Stimulated activated CD4-positive, alpha-beta T cell treated with anti-CD3 and anti-CD28 coated beads, Interleukin-4, amount 100 ng/mL, for 24 hours (primary cell): ENCODE measurements at regions not wholly inside any gene's neighbourhood (a gene's known extent, or its start where the extent isn't known, plus 50 kb on each side); places are given as distances from the start of the nearest gene placed in this dataset.

Source experiments
- DNase-seq: peaks from one replicate; pipeline ENCODE4 v3.0.0-alpha.2; 2020

DNA sequence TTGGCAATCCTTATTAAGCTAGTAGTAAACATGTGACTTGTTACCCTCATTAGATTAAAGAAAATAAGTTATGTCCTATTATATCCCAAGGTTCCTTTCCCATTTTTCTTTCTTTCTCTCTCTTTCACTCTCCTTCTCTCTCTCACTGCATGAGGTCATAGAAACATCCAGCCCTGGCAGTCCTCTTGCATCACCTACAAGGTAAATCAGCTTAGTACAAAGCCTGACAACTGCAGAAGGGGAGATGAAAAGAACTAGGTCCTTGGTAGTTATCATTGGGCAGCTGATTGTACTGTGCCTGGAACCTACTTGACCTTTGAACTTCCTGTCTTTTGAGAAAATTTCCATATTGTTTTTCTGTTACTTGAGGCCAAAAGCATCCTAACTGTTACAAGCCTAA lies 307.9 kb upstream of the SP8 start:
- no peak for DNase-seq

DNA sequence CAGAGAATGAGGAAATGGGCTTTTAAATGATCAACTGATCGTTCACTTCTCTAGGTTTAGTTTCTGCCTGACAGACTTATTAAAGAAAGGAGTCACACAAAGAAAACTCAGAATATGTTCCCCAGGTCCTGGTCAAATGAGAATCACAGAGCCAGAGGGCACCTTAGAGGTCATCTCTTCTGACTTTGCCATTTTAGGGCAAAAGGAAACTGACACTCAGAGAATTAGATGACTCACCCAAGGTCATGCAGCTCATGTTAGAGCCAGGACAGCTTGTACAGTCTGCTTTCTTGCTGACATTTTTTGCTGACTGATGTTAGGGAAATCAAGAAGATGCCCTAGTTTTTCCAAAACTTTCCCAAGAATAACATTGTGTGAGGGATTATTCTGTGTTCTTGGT lies 312.7 kb upstream of the SP8 start:
- DNase-seq, result no peak

DNA sequence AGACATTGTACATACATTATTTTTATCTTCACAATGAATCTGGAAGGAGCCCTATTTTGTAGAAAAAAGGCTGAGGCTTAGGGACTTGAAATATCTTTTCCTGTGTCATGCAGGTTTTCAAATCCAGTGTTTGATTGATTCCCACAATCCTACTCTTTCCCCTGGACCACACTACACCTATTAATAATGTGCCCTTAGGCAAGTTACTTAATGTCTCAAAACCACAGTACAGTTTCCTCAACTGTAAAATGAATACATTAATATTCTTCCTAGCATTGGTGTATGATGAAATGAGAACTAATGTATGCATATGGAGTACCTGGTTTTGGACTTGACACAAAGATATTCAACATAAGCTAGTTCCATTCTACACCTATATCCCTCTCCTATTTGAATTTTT lies 313.3 kb upstream of the SP8 start:
- DNase-seq, result no peak

DNA sequence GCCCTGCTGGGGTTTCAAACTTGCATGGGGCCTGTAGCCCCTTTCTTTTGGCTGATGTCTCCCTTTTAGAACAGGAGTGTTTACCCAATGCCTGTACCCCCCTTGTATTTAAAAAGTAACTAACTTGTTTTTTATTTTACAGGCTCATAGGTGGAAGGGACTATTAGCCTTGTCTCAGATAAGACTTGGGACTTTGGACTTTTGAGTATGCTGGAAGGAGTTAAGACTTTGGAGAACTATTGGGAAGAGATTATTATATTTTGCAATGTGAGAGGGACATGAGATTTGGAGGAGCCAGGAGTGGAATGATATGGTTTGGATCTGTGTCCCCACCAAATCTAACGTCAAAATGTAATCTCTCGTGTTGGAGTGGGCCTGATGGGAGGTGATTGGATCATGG lies 314.9 kb upstream of the SP8 start:
- DNase-seq, result no peak

DNA sequence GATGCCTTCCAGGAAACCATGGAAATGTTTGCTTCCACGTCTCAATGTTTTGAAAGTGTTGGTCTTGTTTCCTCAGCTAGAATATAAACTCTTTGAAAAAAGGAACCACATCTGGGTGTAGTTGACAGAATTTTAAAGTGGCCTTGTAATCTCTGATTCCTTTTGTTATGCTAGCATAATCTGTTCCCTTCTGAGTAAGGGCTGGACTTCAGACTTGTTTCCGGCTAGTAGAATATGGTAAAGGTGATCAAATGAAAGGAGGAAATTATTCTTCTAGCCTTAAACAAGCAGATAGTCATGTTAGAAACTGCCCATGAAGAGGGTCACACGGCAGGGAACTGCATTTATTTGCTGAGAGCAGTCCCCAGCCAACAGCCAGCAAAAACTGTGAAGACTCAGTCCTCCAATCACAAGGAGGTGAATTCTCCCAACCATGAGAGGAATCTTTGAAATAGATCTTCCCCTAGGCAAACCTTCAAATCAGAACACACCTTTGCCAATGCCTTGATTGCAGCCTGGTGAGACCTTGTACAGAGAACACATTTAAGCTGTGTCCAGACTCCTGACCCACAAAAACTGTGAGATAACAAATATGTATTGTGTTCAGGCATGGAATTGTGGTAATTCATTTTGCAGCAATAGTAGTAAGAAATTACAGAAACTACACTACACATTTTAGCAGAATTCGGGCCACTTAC lies 316.9 kb upstream of the SP8 start:
- DNase-seq, result no peak

DNA sequence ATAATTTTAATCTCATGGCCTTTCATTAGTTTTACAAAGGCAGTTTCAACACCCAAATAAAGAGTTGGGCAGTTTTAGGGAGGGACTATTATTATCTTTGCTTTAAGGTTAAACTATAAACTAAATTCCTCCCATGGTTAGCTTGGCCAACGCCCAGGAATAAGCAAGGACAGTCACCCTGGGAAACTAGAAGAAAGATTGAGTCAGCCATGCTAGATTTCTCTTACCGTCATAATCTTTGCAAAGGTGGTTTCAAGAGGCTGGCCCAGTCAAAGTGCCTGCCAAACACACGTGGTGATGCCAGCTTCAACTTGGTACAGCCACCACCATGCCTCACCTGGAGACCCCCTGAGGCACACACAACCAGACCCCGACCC lies 317.4 kb upstream of the SP8 start:
- no peak for DNase-seq

DNA sequence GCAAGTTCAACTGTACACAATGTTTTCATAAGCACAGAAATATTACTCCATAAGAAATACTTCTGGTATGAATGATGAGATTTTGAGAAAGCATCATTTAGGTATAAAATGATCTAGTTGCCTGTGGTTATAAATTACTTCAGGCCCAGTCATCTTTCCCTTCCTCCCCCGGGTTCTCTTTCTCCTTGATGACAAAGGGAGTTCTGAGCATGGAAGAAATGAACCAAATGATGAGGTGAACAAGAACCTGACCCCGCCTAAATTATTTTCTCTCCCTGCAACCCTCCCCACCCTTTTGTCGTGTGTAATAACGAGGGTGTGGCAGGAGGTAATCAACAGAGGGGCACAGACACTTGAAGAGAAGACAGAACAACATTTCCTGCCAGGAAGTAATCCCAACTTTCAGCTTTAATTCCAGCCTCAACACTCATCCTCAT lies 319.6 kb upstream of the SP8 start:
- DNase-seq, result no peak

DNA sequence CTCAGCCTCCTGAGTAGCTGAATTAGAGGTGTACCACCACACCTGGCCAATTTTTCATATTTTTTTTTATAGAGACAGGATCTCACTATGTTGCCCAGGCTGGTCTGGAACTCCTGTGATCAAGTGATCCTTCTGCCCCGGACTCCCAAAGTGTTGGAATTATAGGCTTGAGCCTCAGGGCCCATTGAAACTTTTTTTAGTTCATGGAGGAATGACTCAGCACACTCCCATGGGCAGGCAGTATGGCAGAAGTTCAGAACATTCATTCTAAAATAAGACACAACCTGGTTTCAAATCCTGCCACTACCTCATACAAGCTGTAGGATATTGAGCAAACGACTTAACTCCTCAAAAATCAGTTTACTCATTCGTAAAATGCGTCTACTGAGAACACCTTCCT lies 320.4 kb upstream of the SP8 start:
- no peak for DNase-seq

DNA sequence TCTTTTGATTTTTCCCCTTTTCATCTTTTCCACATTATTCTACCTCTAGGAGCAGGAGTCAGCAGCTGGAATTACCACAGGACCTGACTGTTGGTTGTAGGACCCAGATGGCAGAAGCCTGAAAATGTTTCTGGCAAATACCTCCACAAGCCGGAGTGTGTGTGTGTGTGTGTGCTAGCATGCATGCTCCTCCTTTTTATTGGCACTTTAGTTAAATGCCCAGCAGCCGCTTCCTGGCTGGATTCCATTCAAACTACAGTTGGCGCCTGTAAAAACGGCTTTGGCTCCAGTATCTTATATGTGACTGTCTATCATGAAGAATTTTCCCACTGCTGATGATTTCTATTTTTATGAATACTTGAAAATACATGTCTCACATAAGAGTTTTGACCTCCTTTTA lies 319.7 kb upstream of the SP4 start:
- no peak for DNase-seq

DNA sequence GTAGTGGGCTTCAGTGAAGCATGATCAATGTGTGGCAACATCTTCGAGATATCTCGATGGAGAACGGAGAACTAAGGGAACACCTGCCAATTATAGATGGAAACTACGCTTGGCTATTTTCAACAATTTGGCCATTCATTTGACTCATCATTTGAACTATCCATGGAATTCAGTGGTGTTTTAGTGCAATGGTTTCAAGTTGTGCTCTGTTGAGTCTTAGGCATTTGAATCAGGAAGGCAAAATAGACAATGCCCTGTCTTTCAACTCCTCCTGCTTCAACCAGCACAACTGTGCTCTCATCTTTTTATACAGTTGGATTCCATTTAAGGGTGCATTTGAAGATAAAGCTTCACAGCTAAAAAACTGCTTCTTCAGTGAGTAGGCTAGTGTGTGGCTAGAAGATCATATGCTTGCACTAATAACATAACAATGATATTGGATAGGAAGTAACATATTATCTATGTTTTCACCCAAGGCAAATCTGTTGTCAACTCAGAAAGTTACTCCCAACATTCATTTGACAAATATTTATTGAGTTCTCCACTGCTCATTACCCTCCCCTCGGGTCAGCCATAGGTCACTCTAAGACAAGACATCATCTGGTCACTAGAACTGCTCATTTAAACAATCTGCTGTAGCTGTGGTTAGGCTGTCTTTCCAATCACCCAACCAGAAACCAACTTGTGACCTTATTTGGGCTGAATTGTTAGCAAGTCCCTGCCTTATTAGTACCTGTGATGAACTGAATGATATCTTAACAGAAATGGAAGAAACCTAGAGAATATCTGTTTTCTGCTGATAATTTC lies 314.1 kb upstream of the SP4 start:
- no peak for DNase-seq

DNA sequence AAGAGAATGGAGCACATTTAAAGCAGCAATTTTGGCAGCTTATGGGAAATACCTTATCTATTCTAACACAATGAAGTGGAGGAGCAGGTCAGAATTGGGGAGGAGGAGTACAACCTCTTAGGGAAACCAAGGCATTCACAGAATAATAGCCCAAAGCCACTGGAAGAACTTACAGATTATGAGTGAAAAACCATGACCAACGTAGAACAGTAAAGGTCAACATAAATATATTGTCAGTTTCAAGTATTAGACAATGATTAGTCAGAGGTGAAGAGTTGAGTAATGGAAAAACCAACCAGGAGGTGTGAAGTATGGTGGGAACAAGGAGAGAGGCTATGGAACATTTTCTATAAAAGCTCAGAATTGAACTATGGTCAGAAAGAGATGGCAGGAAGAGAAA lies 304.3 kb upstream of the SP4 start:
- no peak for DNase-seq

DNA sequence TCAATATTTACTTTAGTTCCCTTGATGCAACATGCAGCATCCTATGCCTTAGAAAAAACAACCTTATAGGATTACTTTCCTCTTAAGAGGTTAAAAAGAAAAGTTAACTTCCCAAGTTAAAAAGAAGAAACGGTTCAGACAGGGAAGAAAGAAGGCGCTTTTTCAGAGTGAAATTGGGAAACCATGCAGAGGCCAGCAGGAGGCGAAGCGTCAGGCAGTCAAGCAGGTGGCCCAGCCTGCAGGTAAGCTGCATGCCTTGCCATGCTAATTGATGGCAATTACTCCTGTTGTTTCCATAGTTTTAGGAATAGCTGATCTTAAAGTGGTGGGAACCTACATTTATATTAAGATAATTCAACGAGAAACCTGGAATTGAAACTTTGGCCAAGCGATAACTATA lies 302.6 kb upstream of the SP4 start:
- DNase-seq, result no peak

DNA sequence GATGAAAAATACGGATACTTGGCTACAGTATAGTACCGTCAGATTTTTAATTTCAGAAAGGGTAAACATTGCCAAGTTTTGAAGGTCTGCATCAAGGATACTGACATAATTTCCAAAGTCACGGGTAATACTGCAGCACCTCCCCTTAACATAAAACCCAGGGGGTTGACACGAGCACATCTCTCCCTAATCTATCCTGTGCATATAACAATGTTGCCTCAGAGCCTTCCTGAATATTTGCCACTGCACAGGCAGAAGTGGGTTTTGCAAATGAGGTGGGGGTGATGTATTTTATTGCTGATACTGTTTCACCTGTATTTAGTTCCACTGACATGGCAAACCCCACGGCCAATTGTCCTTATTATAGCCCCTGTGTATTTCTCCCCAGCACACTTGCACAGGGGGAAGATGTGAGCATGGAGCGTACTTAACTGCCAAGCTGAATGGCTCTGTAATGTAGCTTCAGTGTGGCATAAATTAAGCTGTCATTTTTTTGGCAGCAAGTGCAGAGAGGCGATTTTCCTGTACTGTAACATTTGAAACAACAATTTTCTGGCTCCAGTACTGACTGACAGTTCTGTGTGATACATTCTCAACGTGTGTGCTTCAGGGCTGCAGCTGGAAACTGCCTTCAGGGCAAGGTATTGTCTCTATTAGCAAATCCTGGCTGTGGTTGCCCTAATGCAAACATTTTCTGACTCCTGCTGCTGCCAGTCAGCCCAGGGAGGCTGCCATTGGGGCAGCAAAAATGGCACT lies 299.6 kb upstream of the SP4 start:
- no peak for DNase-seq

DNA sequence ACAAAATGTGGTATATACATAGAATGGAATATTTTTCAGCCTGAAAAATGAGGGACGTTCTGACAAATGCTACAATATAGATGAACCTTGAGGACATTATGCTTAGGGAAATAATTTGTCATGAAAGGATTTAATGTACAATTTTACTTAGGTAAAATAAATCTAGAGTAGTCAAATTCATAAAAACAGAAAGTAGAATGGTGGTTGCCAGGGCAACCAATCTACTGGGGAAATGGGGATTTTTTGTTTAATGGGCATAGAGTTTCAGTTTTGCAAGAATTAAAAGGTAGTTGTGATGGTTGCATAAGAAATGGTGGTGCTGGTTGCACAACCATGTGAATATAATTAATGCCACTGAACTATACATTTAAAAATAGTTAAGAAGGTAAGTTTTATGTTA lies 296.0 kb upstream of the SP4 start:
- DNase-seq, result no peak

DNA sequence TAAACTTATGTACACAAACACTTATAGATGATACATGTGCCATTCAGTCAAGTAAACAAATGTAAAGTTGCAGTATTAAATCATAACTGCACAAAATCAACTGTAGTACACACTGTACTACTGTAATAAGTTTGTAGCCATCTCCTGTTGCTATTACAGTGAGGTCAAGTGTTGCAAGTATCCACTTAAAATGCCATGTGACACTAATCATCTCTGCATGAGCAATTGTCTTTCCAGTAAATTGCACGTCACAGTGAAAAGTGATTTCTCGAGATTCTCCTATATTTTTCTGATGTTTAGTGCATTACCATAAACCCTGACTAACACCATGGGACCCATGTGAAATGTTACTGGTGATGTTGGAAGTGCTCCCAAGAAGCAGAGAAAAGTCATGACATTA lies 293.3 kb upstream of the SP4 start:
- no peak for DNase-seq

DNA sequence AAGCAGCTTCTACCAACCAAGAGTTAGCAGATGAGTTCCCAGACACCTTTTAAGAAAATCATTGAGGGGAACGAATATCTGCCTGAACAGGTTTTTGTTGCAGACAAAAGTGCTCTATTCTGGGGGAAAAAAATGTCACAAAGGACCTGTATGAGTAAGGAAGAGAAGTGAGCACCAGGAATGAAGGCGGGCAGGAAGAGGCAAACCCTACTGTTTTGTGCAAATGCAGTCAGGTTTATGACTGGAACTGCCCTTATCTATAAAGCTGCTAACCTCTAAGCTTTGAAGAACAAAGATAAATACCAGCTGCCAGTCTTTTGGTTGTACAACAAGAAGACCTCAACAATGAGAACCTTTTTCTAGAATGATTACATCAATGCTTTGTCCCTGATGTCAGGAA lies 292.4 kb upstream of the SP4 start:
- no peak for DNase-seq

DNA sequence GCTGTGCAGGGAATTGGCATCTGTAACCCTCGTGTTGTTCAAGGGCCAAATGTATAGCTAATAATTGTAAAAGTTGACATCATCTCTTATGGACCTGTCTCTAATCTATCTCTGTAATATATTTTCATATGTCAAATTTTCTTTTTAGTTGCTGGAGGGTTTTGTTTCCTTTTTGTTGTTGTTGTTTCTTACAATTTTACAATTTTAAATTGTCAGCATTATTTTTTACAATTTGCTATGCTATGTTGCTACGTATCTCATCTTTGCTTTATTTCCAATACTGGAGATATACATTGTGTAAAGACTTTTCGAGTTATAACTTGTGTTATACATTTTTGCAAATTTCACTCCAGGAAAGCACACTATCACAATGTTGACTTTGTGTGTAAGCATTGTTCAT lies 290.2 kb upstream of the SP4 start:
- DNase-seq, result no peak

DNA sequence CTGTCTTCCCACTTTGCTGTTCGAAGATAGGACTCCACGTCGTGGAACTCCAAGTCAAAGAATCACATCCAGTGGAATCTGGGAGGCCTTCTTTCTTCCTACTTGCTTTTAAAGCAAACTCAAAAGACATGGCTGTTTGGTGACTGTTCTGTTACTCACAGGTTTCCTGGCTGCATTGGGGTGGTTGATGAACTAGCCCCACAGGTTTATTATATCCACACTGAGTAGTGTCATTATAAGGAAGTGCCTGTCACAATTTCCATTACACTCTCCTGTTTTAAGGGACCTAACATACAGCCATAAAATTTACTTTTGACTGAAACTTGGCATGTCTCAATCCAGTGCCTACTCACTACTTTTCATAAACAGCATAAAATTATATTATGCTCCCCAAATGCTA lies 287.3 kb upstream of the SP4 start:
- DNase-seq, result no peak

DNA sequence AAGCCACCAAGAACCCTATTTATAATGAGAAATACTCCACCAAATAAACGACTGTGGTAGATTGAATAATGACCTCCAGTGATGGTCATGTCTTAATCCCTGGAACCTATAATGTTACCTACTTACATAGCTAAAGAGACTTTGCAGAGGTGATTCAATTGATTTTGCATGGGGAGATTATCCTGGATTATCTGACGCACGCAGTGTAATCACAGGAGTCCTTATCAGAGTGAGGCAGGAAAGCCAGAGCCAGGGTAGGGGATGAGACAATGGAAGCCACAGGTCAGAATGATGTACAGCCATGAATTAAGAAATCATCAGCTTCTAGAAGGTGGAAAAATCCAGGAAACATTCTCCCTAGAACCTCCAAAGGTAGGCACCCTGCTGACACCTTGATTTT lies 286.4 kb upstream of the SP4 start:
- DNase-seq, result no peak

DNA sequence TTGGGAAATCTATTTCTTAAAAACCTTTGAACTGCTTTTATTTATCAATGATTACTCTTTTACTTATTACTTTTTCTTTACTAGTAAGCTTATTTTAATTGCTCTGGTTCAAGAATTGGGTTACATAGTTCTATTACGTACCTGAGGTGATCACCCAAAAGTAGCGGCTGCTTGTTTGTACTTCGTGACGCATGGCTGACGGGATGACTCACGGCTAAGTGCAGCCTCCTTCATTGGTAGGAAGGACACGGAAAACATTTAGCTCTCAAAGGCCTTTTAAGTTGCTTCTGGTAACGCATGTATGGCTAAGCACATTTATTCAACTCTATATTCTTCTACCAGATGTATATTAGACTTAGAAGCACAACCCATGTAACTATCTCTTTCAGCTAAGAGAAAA lies 285.8 kb upstream of the SP4 start:
- no peak for DNase-seq

DNA sequence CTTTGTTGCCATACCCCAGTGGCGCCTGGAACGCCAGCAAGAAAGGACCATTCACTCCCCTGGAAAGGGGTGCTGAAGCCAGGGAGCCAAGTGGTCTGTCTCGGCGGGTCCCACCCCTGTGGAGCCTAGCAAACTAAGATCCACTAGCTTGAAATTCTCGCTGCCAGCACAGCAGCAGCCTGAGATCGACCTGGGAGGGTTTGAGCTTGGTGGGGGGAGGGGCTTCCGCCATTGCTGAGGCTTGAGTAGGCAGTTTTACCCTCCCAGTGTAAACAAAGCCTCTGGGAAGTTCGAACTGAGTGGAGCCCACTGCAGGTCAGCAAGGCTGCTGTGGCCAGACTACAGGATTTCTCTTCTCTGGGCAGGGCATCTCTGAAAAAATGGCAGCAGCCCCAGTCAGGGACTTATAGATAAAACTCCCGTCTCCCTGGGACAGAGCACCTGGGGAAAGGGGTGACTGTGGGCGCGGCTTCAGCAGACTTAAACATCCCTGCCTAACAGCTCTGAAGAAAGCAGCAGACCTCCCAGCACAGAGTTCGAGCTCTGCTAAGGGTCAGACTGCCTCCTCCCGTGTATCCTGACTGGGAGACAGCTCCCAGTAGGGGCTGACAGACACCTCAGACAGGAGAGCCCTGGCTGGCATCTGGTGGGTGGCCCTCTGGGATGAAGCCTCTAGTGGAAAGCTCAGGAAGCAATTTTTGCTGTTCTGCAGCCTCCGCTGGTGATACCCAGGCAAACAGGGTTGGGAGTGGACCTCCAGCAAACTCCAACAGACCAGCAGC lies 281.1 kb upstream of the SP4 start:
- DNase-seq, result no peak

DNA sequence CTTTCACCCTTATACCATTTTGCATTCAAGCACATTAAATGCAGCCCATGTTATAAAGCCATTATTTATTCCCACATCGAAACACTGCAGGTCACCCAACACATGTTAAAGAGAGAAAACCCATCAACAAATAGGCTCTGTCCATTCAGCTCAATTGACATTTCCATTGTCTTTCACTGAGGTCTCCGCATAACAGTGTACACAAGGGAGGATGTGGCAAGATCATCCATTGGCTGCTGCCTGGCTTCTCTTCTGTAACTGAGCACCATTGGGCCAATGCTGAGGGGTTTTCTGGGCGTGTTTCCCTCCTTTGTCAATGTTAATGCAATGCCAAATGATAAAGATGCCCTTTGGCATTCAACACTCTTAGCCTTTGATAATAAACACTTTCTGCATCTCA lies 278.1 kb upstream of the SP4 start:
- DNase-seq, result no peak

DNA sequence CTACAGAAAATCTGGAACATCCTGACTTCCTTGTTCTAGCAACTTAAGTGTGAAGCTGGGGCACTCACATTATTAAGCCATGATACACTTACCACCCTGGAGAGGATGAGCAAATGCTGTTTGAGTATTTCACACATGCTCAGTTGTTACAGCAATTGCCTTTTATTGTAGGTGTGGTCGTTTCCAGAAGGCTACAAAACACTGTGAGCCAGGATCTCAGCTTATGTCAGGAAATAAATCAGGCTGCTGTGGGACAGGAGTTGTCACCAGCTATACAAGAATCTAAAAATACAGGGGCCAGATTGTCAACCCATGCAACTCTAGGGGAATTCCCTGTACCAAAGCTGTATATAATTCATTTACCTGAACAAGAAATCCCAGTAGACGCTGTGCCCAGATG lies 273.3 kb upstream of the SP4 start:
- DNase-seq, result no peak
